BE2C (cell line): ENCODE measurements at regions not wholly inside any gene's neighbourhood (a gene's known extent, or its start where the extent isn't known, plus 50 kb on each side); places are given as distances from the start of the nearest gene placed in this dataset.

Source experiments
- DNase-seq: peaks from one replicate; pipeline ENCODE4 v3.0.0-alpha.2; 2020
- H3K27me3 ChIP-seq: fragments of 250-450 bp; sonication (Bioruptor Pico); 2 replicates; pipeline ENCODE4 v1.5.1; 2020; ENCODE audit warnings: mild to moderate bottlenecking
- H3K36me3 ChIP-seq: fragments of 250-450 bp; sonication (Bioruptor Pico); 2 replicates; pipeline ENCODE4 v1.5.1; 2020; ENCODE audit warnings: mild to moderate bottlenecking
- H3K4me1 ChIP-seq: fragments of 250-450 bp; sonication (Bioruptor Pico); 2 replicates; pipeline ENCODE4 v1.5.1; 2020
- H3K4me3 ChIP-seq: 2 replicates; pipeline ENCODE4 v1.5.1; 2011; ENCODE audit warnings: low read depth, low read length
- H3K9me3 ChIP-seq: fragments of 250-450 bp; sonication (Bioruptor Pico); 2 replicates; pipeline ENCODE4 v1.5.1; 2020
- TF ChIP-seq, protein P1 (sequence below): IDR thresholded peaks from 2 replicates; pipeline ENCODE4 v1.5.1; 2012; ENCODE audit warnings: mild to moderate bottlenecking, low read depth, low read length

DNA sequence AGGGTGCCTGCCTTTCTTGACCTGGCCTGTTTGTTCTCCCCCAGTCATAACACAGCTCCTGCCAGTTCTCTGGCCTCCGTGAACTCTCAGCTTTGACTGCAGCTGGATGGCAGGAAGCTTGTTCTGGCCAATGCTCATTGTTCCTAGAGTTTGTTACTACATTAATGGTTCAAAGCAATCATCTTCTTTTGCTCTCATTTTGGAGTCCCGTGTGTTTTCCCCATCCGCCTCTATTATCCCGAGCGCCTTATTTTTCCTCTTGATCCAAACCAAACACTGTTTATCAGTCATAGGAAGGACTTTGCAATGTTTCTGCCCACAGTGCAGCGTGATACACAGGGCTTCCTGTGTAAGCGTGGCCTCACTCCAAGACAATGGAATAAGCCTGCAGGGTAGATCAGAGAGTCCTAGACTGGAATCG is 184.3 kb upstream of the APCDD1 start:
- Histone ChIP-seq H3K36me3 (no peaks in the 10 kb centered on the region), H3K4me3 (no peak overlapping the region), H3K9me3 (no peaks in the 10 kb centered on the region), H3K27me3 (no peaks in the 10 kb centered on the region), H3K4me1 (no peaks in the 10 kb centered on the region)
- DNase-seq, result no peak
- TF ChIP-seq, protein P1, sequence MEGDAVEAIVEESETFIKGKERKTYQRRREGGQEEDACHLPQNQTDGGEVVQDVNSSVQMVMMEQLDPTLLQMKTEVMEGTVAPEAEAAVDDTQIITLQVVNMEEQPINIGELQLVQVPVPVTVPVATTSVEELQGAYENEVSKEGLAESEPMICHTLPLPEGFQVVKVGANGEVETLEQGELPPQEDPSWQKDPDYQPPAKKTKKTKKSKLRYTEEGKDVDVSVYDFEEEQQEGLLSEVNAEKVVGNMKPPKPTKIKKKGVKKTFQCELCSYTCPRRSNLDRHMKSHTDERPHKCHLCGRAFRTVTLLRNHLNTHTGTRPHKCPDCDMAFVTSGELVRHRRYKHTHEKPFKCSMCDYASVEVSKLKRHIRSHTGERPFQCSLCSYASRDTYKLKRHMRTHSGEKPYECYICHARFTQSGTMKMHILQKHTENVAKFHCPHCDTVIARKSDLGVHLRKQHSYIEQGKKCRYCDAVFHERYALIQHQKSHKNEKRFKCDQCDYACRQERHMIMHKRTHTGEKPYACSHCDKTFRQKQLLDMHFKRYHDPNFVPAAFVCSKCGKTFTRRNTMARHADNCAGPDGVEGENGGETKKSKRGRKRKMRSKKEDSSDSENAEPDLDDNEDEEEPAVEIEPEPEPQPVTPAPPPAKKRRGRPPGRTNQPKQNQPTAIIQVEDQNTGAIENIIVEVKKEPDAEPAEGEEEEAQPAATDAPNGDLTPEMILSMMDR, result no peak

DNA sequence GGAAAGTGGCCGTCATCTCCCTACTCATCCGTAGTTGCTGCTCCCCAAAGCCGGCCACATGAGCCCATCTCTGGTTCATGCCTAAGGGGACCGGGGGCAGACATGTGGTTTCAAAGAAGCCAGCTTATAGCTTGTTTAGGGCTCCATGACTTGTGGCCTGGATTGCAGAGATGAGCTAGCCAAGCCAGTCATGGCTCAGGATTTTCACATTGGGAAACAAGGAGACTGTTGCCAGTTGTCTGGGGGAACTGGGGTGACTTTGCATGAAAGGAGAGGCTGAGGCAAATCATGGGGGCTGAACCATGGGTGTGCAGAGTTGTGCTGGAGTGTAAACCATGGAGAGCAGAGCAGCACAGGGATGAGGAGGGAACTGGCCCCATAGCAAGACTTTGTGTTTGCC is 183.0 kb upstream of the APCDD1 start:
- no peak overlapping the region for H3K4me3 ChIP-seq
- TF ChIP-seq, protein P1, result no peak

DNA sequence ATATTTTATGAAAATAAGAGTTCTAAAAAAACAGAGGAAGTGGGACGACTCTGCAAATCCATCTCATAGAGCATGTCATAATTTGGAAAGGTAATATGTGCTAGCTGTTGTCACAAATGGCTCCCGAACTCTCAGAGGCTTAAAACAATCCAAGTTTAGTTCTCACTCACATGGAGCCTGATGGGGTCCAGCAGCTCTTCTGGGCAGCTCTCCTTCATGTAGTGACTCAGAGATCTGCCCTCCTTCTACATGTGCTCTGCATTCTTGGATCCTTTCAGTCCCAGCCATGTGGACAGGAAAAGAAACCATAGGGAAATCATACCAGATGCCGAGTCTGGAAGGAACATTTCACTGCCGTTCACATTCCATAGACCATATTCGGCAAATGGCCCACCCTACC is 180.1 kb upstream of the APCDD1 start:
- no peak overlapping the region for H3K4me3 ChIP-seq
- no peak for DNase-seq
- no peaks in the 10 kb centered on the region for H3K36me3 ChIP-seq
- no peaks in the 10 kb centered on the region for H3K9me3 ChIP-seq
- H3K27me3 ChIP-seq, result no peaks in the 10 kb centered on the region
- TF ChIP-seq, protein P1, result no peak
- H3K4me1 ChIP-seq, result no peaks in the 10 kb centered on the region

More for the DNA sequence above, 183.0 kb upstream of the APCDD1 start:
- Histone ChIP-seq H3K4me1 (no peaks in the 10 kb centered on the region), H3K36me3 (no peaks in the 10 kb centered on the region), H3K9me3 (no peaks in the 10 kb centered on the region), H3K27me3 (no peaks in the 10 kb centered on the region)
- DNase-seq, result no peak

DNA sequence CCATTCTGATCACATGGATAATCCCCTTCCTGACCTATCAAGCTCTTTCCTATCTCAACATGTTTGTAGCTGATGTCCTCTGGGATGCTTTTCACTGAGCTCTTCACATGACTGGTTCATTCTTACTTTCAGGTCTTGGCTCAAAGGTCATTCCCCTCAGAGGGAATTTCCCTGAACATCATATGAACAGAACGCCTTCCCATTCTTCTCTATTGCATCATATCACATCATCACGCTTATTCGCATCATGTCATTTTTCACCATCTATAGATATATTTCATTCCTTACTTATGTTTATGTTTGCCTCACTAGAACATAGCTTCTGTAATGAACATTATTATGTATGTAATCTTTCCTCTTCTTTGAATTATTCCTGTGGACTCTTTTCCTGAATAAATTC is 178.9 kb upstream of the APCDD1 start:
- no peak overlapping the region for H3K4me3 ChIP-seq
- H3K4me1 ChIP-seq, result no peaks in the 10 kb centered on the region
- DNase-seq, result no peak
- no peaks in the 10 kb centered on the region for H3K27me3 ChIP-seq
- TF ChIP-seq, protein P1, result no peak
- H3K36me3 ChIP-seq, result no peaks in the 10 kb centered on the region
- H3K9me3 ChIP-seq, result no peaks in the 10 kb centered on the region

DNA sequence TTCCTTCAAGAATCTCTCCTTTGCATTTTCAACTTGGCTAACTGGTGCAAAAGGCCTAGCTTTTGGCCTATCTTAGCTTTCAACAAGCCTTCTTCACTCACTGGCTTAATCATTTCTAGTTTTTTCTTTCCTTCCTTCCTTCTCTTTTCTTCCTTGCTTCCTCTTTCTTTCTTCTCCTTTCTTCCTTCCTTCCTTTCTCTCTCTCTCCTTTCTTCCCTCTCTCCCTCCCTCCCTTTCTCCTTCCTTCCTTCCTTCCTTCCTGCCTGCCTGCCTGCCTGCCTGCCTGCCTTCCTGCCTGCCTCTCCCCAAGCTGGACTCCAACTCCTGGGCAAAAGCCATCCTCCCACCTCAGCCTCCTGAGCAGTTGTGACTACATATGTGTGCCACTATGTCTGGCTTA is 176.2 kb upstream of the APCDD1 start:
- Histone ChIP-seq H3K9me3 (no peaks in the 10 kb centered on the region), H3K36me3 (no peaks in the 10 kb centered on the region), H3K4me3 (no peak overlapping the region), H3K27me3 (no peaks in the 10 kb centered on the region), H3K4me1 (no peaks in the 10 kb centered on the region)
- DNase-seq, result no peak
- TF ChIP-seq, protein P1, result no peak

DNA sequence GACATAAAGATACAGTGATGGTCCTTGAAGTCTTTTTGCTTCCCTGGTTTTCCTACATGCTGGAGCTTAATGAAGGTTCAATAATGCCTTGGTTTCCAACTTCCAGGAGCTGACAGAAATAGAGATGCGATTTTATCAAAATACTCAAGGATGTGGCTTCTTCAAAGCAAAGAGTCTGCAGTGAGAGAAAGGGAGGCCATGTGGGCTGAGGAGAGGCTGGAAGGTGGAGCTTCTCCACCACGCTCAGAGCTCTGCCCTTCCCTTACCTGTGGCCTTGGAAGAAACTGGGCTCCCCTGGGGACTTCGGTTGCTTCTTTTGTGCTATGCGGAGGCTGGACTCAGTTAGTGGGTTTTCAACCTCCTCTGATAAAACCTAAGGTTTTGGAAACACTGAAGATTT is 175.0 kb upstream of the APCDD1 start:
- H3K9me3 ChIP-seq, result no peaks in the 10 kb centered on the region
- H3K36me3 ChIP-seq, result no peaks in the 10 kb centered on the region
- H3K27me3 ChIP-seq, result no peaks in the 10 kb centered on the region
- H3K4me3 ChIP-seq, result no peak overlapping the region
- no peak for DNase-seq
- no peaks in the 10 kb centered on the region for H3K4me1 ChIP-seq
- TF ChIP-seq, protein P1, result no peak
